ENCODE measurements at regions not wholly inside any gene's neighbourhood (a gene's known extent, or its start where the extent isn't known, plus 50 kb on each side); places are given as distances from the start of the nearest gene placed in this dataset.
"Not testable (repeated sequence)": the region's sequence is repeated elsewhere in the genome, so short reads cannot be mapped to it uniquely, and the experiment has no call there.

DNA sequence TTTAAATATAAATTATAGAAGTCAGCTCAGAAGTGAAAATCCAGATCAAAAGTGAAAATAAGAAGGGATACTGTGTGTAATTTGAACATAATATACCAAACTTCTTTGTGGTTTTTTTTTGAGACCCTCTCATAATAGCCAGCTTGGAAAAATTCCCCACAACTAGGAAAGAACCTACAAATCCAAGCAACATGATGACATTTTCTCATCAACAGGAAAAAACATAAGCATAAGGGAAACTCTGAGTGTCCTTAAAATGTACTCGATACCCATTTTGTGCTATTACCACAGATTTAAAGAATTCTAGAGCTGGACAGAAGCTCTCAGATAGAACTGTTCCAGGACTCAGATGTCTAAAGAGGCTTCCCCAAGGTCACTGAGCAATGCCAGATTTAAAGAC, 214.8 kb upstream of the KLF14 start:
- DNase-seq, result no peak

DNA sequence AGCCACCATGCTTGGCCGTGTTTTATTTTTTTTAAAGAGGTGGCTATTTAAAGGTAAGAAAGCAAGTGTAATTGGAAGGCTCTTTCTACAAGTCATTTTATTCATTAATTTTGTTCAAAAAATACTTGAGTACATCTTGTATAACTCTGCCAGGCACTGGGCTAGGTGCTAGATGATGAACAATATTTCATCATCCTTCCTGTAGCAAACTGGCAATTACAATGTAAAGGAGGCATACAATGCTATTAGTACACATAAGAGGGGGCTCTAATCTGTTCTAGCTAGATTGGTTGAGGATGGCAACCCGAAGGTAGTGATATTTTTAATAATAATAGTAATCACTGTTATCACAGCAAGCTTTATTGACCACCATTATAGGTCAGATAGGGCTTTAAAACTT, 215.5 kb upstream of the KLF14 start:
- no peak for DNase-seq

DNA sequence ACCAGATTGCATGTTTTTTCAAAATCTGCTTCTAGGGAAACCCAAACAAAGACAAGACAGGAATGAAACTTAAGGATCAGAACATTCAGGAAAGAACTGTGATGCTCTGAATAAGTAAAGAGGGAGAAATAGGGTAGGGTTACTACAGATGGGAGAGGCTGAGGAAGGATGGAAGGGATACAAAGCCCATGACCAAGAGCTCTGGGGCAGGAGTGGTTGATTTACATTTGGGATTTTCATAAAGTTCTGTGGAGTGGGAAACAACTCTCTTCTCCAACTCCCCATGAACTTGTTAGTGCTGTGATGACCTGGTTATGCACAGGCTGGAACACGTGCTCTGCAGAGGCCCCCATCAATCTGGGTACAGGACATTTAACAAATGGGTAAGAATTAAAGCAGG, 216.0 kb upstream of the KLF14 start:
- DNase-seq, result no peak

GRCh38 chr7:130950741-130951140, 216.7 kb upstream of the KLF14 start:
- no peak for DNase-seq

- no peak for DNase-seq
These were observed 217.4 kb upstream of the KLF14 start for GRCh38 chr7:130951303-130951975.

DNA sequence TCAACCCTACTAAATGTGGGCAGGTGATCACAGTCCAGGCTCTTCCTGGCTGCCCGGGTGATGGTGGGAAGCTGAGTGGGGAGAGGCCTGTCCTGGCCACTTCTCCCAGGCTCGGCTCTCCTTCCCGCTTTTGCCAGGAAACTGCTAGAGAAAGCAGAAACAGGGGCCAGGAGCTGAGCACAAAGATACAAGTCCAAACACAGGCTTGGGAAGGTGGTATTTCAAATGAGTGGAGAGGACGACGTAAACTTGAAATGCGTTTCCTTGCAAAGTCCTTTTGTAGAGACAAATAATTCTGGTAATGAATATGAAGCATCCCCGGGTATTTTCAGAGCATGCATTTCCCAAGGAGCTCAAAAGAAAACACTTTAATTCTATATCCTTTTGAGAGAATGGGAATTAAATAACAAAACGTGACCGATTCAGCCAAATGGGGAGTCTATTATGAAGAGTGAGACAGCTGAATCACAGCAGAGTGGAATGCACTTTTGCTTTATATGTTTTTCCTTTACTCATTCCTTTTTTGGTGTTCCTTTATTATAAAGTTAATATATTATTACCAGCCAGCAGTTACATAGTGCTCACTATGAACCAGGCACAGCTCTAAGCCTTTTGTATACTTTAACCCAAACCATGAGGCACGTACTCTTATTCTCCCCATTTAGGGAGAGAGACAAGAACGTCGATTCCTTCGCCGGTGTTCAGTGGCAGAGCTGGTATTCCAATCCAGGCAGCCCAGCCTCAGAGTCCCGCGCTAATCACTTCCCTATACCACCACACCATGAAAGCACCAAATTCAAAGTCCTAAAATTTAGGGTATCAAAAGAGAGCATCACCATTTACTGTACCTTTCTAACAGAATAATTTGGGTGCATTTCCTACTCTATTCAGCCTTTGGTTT, 218.2 kb upstream of the KLF14 start:
- DNase-seq, result no peak

DNA sequence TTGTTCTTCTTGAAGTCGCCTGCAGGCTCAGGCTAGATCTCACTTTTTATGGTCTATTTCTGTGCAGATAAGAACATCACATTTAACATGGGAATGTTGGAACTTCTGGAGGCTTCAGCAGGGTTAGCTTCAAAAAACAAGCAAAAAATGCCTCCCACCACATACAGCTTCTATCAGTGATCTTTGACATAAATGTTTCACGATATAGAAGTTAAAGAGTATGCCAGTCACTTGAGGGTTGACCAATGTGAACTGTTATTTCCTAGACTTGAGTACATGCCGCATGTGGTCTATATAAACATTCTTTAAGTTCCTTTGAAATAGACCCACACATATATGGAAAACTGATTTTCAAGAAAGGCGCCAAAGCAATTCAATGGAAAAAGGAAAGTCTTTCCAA, 219.2 kb upstream of the KLF14 start:
- no peak for DNase-seq

- DNase-seq, result no peak
These were observed 221.0 kb upstream of the KLF14 start for GRCh38 chr7:130954918-130955564.

- DNase-seq, result no peak
These were observed 221.5 kb upstream of the KLF14 start for GRCh38 chr7:130955565-130955919.

DNA sequence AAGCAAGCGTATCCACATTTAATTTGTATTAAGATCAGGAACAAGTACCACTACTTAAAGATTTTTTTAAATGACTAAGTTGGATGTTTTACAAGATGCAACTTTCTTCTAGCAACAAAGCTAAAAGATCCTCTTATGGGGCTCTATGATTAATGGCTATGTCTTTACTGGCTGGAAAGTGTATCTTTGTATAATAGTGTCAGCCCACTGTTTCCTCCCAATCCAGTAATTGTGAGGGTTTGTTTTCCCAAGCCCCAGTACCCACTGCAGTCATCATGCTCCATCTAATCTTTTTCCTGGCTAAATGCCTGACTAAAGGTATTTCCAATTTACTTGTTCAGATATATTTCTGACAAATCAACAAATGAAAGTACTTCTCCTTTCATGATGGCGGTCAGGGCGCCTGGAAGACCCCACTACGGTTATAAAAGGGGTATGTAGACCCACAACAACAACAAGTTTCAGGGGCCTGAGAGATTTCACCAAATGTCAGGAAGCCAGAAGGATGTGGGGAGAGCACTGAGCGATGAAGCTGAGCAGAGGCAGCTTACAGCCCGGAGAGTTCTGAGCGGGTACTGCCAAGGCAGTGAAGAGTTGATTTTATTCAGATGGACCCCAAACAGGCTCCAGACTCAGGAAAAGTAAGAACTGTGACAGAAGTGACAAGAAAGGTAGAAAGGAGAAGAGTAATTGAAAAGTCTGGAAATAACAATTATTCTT, 222.6 kb upstream of the KLF14 start:
- DNase-seq, result no peak

- no peak for DNase-seq
These were observed 223.1 kb upstream of the KLF14 start for GRCh38 chr7:130957137-130957513.

- DNase-seq, result not testable (repeated sequence)
These were observed 223.9 kb upstream of the KLF14 start for GRCh38 chr7:130957722-130958435.

- no peak for DNase-seq
These were observed 224.8 kb upstream of the KLF14 start for GRCh38 chr7:130958846-130959245.

DNA sequence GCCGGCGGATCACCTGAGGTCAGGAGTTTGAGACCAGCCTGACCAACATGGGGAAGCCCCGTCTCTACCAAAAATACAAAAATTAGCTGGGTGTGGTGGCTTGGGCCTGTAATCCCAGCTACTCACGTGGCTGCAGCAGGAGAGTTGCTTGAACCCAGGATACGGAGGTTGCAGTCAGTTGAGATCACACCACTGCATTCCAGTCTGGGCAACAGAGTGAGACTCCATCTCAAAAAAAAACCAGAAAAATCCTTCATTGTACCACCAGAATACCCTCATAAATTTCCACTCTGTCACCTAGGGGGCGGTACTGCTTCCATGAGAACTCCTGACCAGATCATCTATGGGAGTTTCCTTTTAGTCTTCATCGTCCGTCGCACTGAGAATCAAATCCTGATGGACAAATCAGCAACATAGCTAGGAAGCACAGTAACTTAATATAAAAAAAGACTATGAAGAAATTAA, 225.8 kb upstream of the KLF14 start:
- DNase-seq, result no peak

GRCh38 chr7:130960208-130960988, 226.4 kb upstream of the KLF14 start:
- DNase-seq, result peak; percentile 49

DNA sequence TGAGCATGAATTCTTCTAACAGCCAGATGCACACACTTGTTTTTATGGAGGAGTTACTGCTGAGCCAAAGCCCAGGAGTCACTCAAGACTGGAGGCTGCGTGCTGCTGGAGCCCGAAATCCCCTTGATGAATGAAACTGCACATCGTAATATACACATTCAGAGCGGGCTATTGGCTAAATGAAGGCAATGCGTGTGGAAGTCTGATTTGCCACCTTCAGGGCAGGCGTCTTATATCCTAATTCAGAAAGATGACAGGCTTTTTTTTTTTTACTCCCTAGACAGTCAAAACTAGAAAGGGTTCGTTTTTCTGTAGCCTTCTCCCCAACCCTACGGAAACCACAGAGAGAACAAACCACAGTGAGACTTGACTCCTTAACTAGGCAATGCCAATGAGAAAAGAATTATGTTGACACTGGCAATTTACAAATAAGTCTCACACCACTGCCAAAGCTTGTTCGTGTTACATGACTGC, 227.2 kb upstream of the KLF14 start:
- peak; percentile 70 for DNase-seq

GRCh38 chr7:130962109-130962508, 228.1 kb upstream of the KLF14 start:
- DNase-seq, result no peak

DNA sequence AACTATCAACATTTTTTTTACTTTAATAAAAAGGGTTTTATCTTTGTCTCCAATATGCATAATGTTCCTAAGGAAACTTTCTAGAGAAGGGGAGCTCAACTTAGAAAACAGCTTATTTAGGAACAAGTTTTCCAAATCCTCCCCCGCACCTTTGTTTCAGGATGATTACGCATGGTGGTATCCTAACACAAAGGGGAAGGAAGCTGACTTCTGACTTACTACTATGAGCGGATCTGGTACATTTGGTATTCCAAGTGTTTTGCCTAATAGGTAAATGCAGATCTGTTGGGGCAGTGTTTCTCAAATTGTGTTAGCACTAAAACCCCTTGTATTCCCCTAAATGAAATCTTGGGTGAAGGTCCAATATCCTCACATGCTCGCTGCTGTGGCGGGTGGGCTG, 229.3 kb upstream of the KLF14 start:
- no peak for DNase-seq

GRCh38 chr7:130965515-130965914, 231.5 kb upstream of the KLF14 start:
- DNase-seq, result no peak

GRCh38 chr7:130966246-130967009, 232.4 kb upstream of the KLF14 start:
- no peak for DNase-seq

- no peak for DNase-seq
These were observed 236.2 kb upstream of the KLF14 start for GRCh38 chr7:130970196-130970595.
